Esophagus muscularis mucosa (tissue), 4 donors: ENCODE measurements at regions not wholly inside any gene's neighbourhood (a gene's known extent, or its start where the extent isn't known, plus 50 kb on each side); places are given as distances from the start of the nearest gene placed in this dataset.

Experiments used
- DNase-seq: peaks from one replicate; pipeline ENCODE4 v3.0.0-alpha.2; 2017; ENCODE audit errors: extremely low spot score
- H3K27ac ChIP-seq, 4 donors: fragments of 200-600 bp; sonication (generic); replicated peaks in 1 of 4; 1 replicate in 3 of 4; 2 replicates in 1 of 4; pipeline ENCODE4 v1.5.1; 2016 to 2019; ENCODE audit warnings: mild to moderate bottlenecking in 1 of 4
- H3K27me3 ChIP-seq, 4 donors: fragments of 200-600 bp; sonication (generic); one replicate each; pipeline versions ENCODE4 v1.5.1 to v1.6.0; 2016 to 2019
- H3K36me3 ChIP-seq, 4 donors: fragments of 200-600 bp; sonication (generic); one replicate each; pipeline ENCODE4 v1.5.1; 2016 to 2019
- H3K4me1 ChIP-seq, 4 donors: fragments of 200-600 bp; sonication (generic); one replicate each; pipeline ENCODE4 v1.5.1; 2016 to 2019
- H3K4me3 ChIP-seq, 4 donors: fragments of 200-600 bp; sonication (generic); 1 replicate in 2 of 4; 2 replicates in 2 of 4; pipeline ENCODE4 v1.5.1; 2016 to 2019; ENCODE audit warnings: mild to moderate bottlenecking in 4 of 4, moderate library complexity in 1 of 4
- H3K9me3 ChIP-seq, 4 donors: fragments of 200-600 bp; sonication (generic); 1 replicate in 3 of 4; 2 replicates in 1 of 4; pipeline ENCODE4 v1.5.1; 2016 to 2019
- CTCF ChIP-seq, 3 experiments: fragments of 200-600 bp in 2 of 3; fragments of 450-650 bp in 1 of 3; sonication (generic) in 2 of 3; IDR thresholded peaks; one replicate each; pipeline ENCODE4 v1.5.1; 2017 to 2019; ENCODE audit warnings: antibody characterized with exemption in 3 of 3, mild to moderate bottlenecking in 2 of 3, moderate library complexity in 1 of 3
- EP300 ChIP-seq: sonication (generic); formaldehyde crosslinking; IDR thresholded peaks from one replicate; pipeline ENCODE4 v1.6.1; 2017; ENCODE audit warnings: antibody characterized with exemption
- POLR2A ChIP-seq: fragments of 450-650 bp; IDR thresholded peaks from one replicate; pipeline ENCODE4 v1.6.1; 2017; ENCODE audit warnings: antibody characterized with exemption, moderate library complexity, mild to moderate bottlenecking, low read depth
- POLR2AphosphoS5 ChIP-seq, 2 donors: sonication (generic); formaldehyde crosslinking; IDR thresholded peaks; one replicate each; pipeline ENCODE4 v1.6.1; 2017; ENCODE audit warnings: antibody characterized with exemption in 2 of 2
- WGBS: methylation state at CpG from one replicate; pipeline ENCODE4 v1.1.5; 2018; 5-methylcytosine and 5-hydroxymethylcytosine counted together
- intact Hi-C: fragments of 100-400 bp; cut with DNase I; formaldehyde crosslinking; loops from one replicate; pipeline ENCODE4 v1.15.1; 2023

- 86% methylated on average over 22 of the region's 22 CpGs for WGBS
- intact Hi-C loops: no loop called here
- no peaks in the 10 kb centered on the region for H3K4me1 ChIP-seq
- H3K4me3 ChIP-seq: no peak overlapping the region
- H3K27me3 ChIP-seq: no peaks in the 10 kb centered on the region
- H3K36me3 ChIP-seq: no peaks in the 10 kb centered on the region
- TF ChIP-seq CTCF (IDR thresholded peaks at IDR 0.05) (no peak), EP300 (no peak), POLR2AphosphoS5 (IDR thresholded peaks at IDR 0.05) (no peak), POLR2A (no peak)
- no peak overlapping the region for H3K27ac ChIP-seq
- peak; percentile 64 for DNase-seq
- no peaks in the 10 kb centered on the region for H3K9me3 ChIP-seq
Observed at GRCh38 chr2:239697399-239698164, 296.8 kb upstream of the HDAC4 start.

GRCh38 chr2:239696559-239697207 lies 295.9 kb upstream of the HDAC4 start:
- DNase-seq: peak; percentile 70
- 82% methylated on average over 13 of the region's 13 CpGs for WGBS

GRCh38 chr2:239695728-239696240 lies 295.0 kb upstream of the HDAC4 start:
- H3K4me1 ChIP-seq: peaks cover 0 to 9% (median 2%) of the 10 kb centered on the region in 4 donors
- no peaks in the 10 kb centered on the region for H3K27me3 ChIP-seq
- WGBS: 97% methylated on average over 14 of the region's 14 CpGs
- H3K36me3 ChIP-seq: no peaks in the 10 kb centered on the region
- DNase-seq: peak; percentile 87
- no peak overlapping the region for H3K27ac ChIP-seq
- no peaks in the 10 kb centered on the region for H3K9me3 ChIP-seq
- TF ChIP-seq POLR2A (no peak), POLR2AphosphoS5 (IDR thresholded peaks at IDR 0.05) (no peak), EP300 (no peak)
- intact Hi-C loops: no loop called here
- H3K4me3 ChIP-seq: no peak overlapping the region

More at GRCh38 chr2:239696559-239697207, 295.9 kb upstream of the HDAC4 start:
- intact Hi-C loops: no loop called here
- Histone ChIP-seq H3K4me3 (no peak overlapping the region), H3K36me3 (no peaks in the 10 kb centered on the region), H3K9me3 (no peaks in the 10 kb centered on the region), H3K27me3 (no peaks in the 10 kb centered on the region), H3K4me1 (peaks cover 0 to under 1% (median 0%) of the 10 kb centered on the region in 4 donors), H3K27ac (no peak overlapping the region)
- TF ChIP-seq CTCF (IDR thresholded peaks at IDR 0.05): no peak
- no peak for TF ChIP-seq EP300
- TF ChIP-seq POLR2A: no peak

GRCh38 chr2:239695106-239695727 lies 294.4 kb upstream of the HDAC4 start:
- 85% methylated on average over 3 of the region's 6 CpGs for WGBS
- Histone ChIP-seq H3K4me1 (peaks cover 0 to 9% (median 2%) of the 10 kb centered on the region in 4 donors), H3K27ac (no peak overlapping the region), H3K36me3 (no peaks in the 10 kb centered on the region), H3K9me3 (no peaks in the 10 kb centered on the region), H3K27me3 (no peaks in the 10 kb centered on the region), H3K4me3 (no peak overlapping the region)
- TF ChIP-seq CTCF (IDR thresholded peaks at IDR 0.05) (no peak), POLR2AphosphoS5 (IDR thresholded peaks at IDR 0.05) (no peak), EP300 (no peak), POLR2A (no peak)
- intact Hi-C loops: no loop called here
- DNase-seq: peak; percentile 57

GRCh38 chr2:239694487-239694886 lies 293.7 kb upstream of the HDAC4 start:
- WGBS: 63% methylated on average over 4 of the region's 4 CpGs
- DNase-seq: peak; percentile 81
- Histone ChIP-seq H3K27me3 (no peaks in the 10 kb centered on the region), H3K4me3 (no peak overlapping the region), H3K9me3 (no peaks in the 10 kb centered on the region), H3K4me1 (peaks cover 0 to 9% (median 2%) of the 10 kb centered on the region in 4 donors), H3K27ac (no peak overlapping the region), H3K36me3 (no peaks in the 10 kb centered on the region)
- intact Hi-C loops: no loop called here
- TF ChIP-seq POLR2A (no peak), POLR2AphosphoS5 (IDR thresholded peaks at IDR 0.05) (no peak), EP300 (no peak)
